ENCODE measurements at regions not wholly inside any gene's neighbourhood (a gene's known extent, or its start where the extent isn't known, plus 50 kb on each side); places are given as distances from the start of the nearest gene placed in this dataset.

DNA sequence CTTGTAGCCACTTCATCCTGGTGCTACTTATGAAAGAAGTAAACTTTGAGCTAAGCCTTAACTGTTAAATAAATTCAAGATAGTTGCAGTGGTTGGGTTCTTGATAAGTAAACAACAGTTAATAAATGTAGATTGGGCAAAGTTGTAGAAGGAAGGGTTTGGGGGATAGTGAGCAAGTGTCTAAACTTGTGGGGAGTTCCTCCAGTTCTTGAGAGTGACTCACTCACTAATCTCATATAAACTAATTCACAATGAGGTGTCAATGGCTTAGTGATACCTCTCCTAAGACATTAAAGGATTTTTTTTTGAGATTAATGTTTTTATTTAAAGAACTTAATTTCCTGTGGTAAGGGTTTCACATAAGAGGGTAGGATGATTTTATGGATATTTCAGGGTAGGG lies 507.4 kb downstream of the BMP2 start:
- Histone ChIP-seq H3K9me3 (ENCODE audit: control insufficient read depth in 2 of 2, low read length in 2 of 2) (no peaks in the 10 kb centered on the region), H3K9ac (ENCODE audit: low read length in 2 of 2) (no peak overlapping the region), H3K36me3 (ENCODE audit: control insufficient read depth in 2 of 2, insufficient read depth in 2 of 2, low read length in 2 of 2) (no peaks in the 10 kb centered on the region), H3K27ac (ENCODE audit: low read length) (no peak overlapping the region), H3K4me1 (ENCODE audit: control insufficient read depth, insufficient read depth, low read length) (no peaks in the 10 kb centered on the region), H3K4me3 (ENCODE audit: low read length in 2 of 2) (no peak overlapping the region), H3K27me3 (ENCODE audit: control insufficient read depth in 1 of 2, insufficient read depth in 2 of 2, low read length in 2 of 2) (no peaks in the 10 kb centered on the region)

DNA sequence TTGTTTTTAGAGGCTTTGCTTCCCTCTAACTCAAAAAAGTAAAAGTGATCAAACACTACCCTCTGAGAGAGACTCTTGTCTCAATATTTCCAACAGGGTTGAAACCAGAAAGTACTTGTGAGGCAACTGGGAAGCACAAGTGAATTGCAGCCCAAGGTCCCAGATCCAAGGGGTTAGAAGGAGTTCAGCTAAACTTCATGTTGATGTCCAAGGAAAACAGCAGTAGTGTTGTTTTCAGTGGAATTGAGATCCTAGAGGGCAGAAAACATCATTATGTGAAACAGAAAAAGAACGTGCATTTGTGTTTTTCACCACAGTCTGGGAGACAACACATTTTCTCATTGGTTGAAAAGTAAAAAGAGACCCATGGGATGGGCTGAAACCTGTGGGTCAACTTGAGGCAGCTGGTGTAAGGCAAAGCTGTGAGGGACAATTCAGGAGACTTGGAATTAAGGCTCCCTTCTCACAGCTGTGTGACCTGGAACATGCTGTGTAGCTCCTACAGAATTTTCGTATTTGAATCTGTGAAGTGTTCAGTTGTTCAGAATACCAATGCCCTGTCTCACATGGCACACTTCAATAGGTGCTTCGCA lies 508.3 kb downstream of the BMP2 start:
- Histone ChIP-seq H3K4me3 (ENCODE audit: low read length in 2 of 2) (no peak overlapping the region), H3K36me3 (ENCODE audit: control insufficient read depth in 2 of 2, insufficient read depth in 2 of 2, low read length in 2 of 2) (no peaks in the 10 kb centered on the region), H3K9ac (ENCODE audit: low read length in 2 of 2) (no peak overlapping the region), H3K27ac (ENCODE audit: low read length) (no peak overlapping the region), H3K27me3 (ENCODE audit: control insufficient read depth in 1 of 2, insufficient read depth in 2 of 2, low read length in 2 of 2) (no peaks in the 10 kb centered on the region), H3K4me1 (ENCODE audit: control insufficient read depth, insufficient read depth, low read length) (no peaks in the 10 kb centered on the region), H3K9me3 (ENCODE audit: control insufficient read depth in 2 of 2, low read length in 2 of 2) (no peaks in the 10 kb centered on the region)

DNA sequence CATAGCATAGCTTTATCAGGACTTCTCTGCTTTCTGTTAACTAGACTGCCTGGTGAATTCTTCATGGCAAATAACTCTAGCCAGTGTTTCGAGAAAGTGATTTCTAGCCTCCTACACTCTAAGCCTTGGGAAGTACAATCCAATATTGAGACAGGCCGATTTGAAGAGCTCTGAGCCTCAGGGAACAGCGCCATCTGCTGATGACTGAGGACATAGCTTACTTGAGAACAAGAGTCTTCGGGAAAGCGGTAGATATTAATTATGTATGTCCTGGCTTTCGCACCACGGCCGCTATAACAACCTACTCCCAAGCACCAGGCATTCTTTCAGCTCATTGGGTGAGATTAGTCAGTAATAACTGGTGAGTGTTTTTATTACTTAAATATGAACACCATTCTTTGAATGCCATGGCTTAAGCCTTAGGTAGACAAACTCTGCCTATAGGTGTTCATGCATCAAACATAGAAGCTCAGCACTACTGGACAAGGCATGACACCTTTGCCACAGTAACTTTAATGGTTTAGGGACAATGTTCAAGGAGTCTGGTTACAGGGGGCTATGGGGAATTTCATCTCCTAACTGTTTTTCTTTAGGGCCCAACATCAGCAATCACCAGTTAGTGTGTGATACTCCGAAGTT lies 518.6 kb downstream of the BMP2 start:
- H3K27me3 ChIP-seq (ENCODE audit: control insufficient read depth in 1 of 2, insufficient read depth in 2 of 2, low read length in 2 of 2): peaks cover 0 to 3% of the 10 kb centered on the region in 2 donors

DNA sequence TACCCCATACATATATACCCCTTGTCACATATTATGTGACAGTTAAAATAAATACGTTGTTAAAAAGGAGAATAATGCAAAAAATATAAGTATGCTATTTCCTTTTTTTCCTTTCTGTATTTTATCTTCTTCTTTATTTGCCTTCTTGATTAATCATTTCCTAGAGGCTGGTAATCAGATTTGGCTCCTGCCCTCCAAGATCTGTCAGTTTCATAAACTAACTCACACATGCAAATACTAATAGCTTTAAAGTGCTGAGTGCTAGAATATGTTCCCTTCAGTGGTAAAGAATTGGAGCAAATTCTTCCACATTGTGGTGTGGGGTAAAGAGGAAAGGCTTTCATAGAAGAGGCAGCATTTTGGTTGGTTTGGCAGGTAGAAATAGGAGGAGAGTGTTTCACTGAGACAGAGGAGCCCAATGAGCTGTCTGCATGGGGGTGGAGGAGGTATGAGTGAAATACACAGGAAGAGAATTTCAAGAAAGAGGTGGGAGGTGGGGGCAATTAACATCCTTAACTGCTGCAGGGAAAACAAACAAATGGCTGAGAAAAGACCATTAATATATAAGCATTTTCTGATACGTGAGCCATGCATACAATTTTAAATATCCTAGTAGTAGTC lies 523.9 kb downstream of the BMP2 start:
- no peak overlapping the region for H3K4me3 ChIP-seq (ENCODE audit: low read length in 2 of 2)
- H3K9ac ChIP-seq (ENCODE audit: low read length in 2 of 2): no peak overlapping the region
- no peak overlapping the region for H3K27ac ChIP-seq (ENCODE audit: low read length)
- H3K9me3 ChIP-seq (ENCODE audit: control insufficient read depth in 2 of 2, low read length in 2 of 2): no peaks in the 10 kb centered on the region
- peaks cover 0 to 3% of the 10 kb centered on the region in 2 donors for H3K27me3 ChIP-seq (ENCODE audit: control insufficient read depth in 1 of 2, insufficient read depth in 2 of 2, low read length in 2 of 2)
- H3K4me1 ChIP-seq (ENCODE audit: control insufficient read depth, insufficient read depth, low read length): no peaks in the 10 kb centered on the region
- no peaks in the 10 kb centered on the region for H3K36me3 ChIP-seq (ENCODE audit: control insufficient read depth in 2 of 2, insufficient read depth in 2 of 2, low read length in 2 of 2)

More for the DNA sequence above, 518.6 kb downstream of the BMP2 start:
- no peaks in the 10 kb centered on the region for H3K4me1 ChIP-seq (ENCODE audit: control insufficient read depth, insufficient read depth, low read length)
- no peak overlapping the region for H3K4me3 ChIP-seq (ENCODE audit: low read length in 2 of 2)
- no peaks in the 10 kb centered on the region for H3K36me3 ChIP-seq (ENCODE audit: control insufficient read depth in 2 of 2, insufficient read depth in 2 of 2, low read length in 2 of 2)
- H3K9ac ChIP-seq (ENCODE audit: low read length in 2 of 2): no peak overlapping the region
- H3K27ac ChIP-seq (ENCODE audit: low read length): no peak overlapping the region
- no peaks in the 10 kb centered on the region for H3K9me3 ChIP-seq (ENCODE audit: control insufficient read depth in 2 of 2, low read length in 2 of 2)

DNA sequence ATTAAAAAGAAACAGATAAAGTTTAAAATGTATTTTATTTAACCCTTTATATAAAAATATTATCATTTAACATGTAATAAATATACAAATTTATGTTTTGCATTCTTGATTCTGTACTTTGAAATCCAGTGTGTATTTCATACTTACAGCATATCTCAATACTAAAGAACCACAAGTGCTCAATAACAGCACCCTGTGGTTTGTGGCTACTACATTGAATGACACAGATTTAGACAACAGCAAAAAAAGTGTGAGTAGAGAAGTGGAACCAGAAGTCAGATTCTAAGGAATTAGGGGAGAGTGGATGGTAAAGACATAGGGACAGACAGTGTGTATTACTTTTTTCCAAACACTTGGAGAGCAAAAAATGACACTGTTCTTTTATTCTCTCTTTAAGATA lies 524.5 kb downstream of the BMP2 start:
- H3K9ac ChIP-seq (ENCODE audit: low read length in 2 of 2): no peak overlapping the region
- no peaks in the 10 kb centered on the region for H3K4me1 ChIP-seq (ENCODE audit: control insufficient read depth, insufficient read depth, low read length)
- peaks cover 0 to 3% of the 10 kb centered on the region in 2 donors for H3K27me3 ChIP-seq (ENCODE audit: control insufficient read depth in 1 of 2, insufficient read depth in 2 of 2, low read length in 2 of 2)
- H3K4me3 ChIP-seq (ENCODE audit: low read length in 2 of 2): no peak overlapping the region
- H3K36me3 ChIP-seq (ENCODE audit: control insufficient read depth in 2 of 2, insufficient read depth in 2 of 2, low read length in 2 of 2): no peaks in the 10 kb centered on the region
- H3K9me3 ChIP-seq (ENCODE audit: control insufficient read depth in 2 of 2, low read length in 2 of 2): no peaks in the 10 kb centered on the region
- H3K27ac ChIP-seq (ENCODE audit: low read length): no peak overlapping the region

DNA sequence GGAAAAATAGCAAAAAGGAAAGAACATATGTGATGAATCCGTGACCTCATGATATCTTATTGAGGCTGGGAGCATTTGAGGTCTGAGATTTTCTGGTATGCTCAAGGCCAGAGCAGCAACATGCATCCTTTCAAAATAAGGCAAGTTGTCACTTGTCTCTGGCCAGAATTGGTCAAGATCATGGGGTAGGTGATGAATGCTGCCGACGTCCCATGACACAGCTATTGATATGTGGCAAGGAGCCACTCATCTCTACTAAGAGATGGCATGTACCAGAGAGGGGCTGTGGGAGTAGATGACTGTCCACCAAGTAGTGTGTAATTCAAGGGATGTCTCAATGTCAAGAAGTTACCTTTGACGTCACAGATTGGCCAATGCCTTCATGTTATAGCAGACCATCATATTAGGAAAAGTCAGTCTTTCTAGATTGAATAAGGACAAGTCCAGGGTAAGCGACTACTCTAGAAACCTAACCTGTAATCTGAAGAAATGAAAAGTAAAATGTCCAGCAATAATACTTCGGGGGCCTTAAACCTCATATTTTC lies 527.4 kb downstream of the BMP2 start:
- no peaks in the 10 kb centered on the region for H3K9me3 ChIP-seq (ENCODE audit: control insufficient read depth in 2 of 2, low read length in 2 of 2)
- H3K27me3 ChIP-seq (ENCODE audit: control insufficient read depth in 1 of 2, insufficient read depth in 2 of 2, low read length in 2 of 2): no peaks in the 10 kb centered on the region
- no peaks in the 10 kb centered on the region for H3K4me1 ChIP-seq (ENCODE audit: control insufficient read depth, insufficient read depth, low read length)

DNA sequence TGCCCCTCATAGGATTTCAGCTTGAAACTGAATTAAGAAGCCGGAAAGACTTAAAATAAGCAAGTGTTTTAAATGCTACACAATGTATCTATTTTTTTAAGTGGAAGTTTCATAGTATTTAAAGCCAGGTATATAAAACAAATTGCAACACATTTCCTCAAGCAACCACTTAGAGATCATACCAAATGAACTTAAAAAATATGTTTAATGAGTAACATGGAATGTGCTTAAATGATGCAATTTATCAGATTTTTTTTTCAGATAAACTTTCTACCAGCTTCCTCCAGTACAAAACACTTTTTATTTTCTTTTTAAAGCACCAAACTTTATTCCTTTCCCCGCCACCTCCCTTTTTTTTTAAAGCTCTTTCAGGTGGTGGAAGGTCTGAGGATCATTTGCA lies 534.3 kb downstream of the BMP2 start:
- no peak overlapping the region for H3K9ac ChIP-seq (ENCODE audit: low read length in 2 of 2)
- no peaks in the 10 kb centered on the region for H3K36me3 ChIP-seq (ENCODE audit: control insufficient read depth in 2 of 2, insufficient read depth in 2 of 2, low read length in 2 of 2)
- H3K9me3 ChIP-seq (ENCODE audit: control insufficient read depth in 2 of 2, low read length in 2 of 2): no peaks in the 10 kb centered on the region
- H3K4me1 ChIP-seq (ENCODE audit: control insufficient read depth, insufficient read depth, low read length): no peaks in the 10 kb centered on the region
- no peak overlapping the region for H3K4me3 ChIP-seq (ENCODE audit: low read length in 2 of 2)
- H3K27ac ChIP-seq (ENCODE audit: low read length): no peak overlapping the region
- H3K27me3 ChIP-seq (ENCODE audit: control insufficient read depth in 1 of 2, insufficient read depth in 2 of 2, low read length in 2 of 2): no peaks in the 10 kb centered on the region

More for the DNA sequence above, 527.4 kb downstream of the BMP2 start:
- no peak overlapping the region for H3K9ac ChIP-seq (ENCODE audit: low read length in 2 of 2)
- H3K27ac ChIP-seq (ENCODE audit: low read length): no peak overlapping the region
- no peaks in the 10 kb centered on the region for H3K36me3 ChIP-seq (ENCODE audit: control insufficient read depth in 2 of 2, insufficient read depth in 2 of 2, low read length in 2 of 2)
- no peak overlapping the region for H3K4me3 ChIP-seq (ENCODE audit: low read length in 2 of 2)

DNA sequence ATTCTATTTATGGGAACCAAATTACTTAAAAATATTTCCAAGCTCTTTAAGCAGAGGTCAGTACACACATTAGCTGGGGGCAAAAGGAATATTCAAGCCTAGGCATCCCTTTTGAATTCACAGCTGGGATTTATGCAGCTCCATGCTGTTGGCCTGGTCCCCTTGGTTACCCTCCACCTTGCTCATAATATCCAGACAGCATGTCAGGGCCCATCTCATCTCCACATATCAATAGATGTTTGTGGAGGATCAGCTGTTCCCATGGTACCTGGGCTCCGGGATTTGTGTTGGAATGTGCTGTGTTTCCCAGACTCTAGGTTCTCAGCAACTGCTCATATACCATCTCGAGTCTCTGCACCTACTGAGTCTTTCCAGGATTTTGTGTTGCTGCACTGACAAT lies 534.8 kb downstream of the BMP2 start:
- no peaks in the 10 kb centered on the region for H3K9me3 ChIP-seq (ENCODE audit: control insufficient read depth in 2 of 2, low read length in 2 of 2)
- H3K4me1 ChIP-seq (ENCODE audit: control insufficient read depth, insufficient read depth, low read length): no peaks in the 10 kb centered on the region
- no peak overlapping the region for H3K4me3 ChIP-seq (ENCODE audit: low read length in 2 of 2)

DNA sequence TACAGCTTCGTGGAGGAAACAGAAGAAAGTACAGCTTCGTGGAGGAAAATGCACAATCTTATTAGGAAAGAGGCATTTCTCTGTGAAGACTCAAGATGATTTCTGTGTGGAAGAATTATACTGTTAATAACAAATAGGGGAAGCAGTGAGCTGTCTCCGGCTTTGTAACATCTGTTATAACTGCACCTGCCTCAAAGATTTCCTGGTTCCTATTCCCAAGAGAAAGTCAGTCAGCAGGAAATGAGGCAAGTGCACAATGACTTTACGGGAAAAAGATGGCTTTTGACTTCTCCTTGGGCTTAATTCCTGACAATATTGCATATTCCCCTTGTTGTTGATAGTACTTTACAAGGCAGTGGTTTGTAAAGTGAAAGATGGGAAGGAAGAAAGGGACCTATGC lies 538.5 kb downstream of the BMP2 start:
- no peaks in the 10 kb centered on the region for H3K27me3 ChIP-seq (ENCODE audit: control insufficient read depth in 1 of 2, insufficient read depth in 2 of 2, low read length in 2 of 2)
- H3K36me3 ChIP-seq (ENCODE audit: control insufficient read depth in 2 of 2, insufficient read depth in 2 of 2, low read length in 2 of 2): no peaks in the 10 kb centered on the region
- H3K9ac ChIP-seq (ENCODE audit: low read length in 2 of 2): no peak overlapping the region
- no peak overlapping the region for H3K4me3 ChIP-seq (ENCODE audit: low read length in 2 of 2)
- no peak overlapping the region for H3K27ac ChIP-seq (ENCODE audit: low read length)
- no peaks in the 10 kb centered on the region for H3K9me3 ChIP-seq (ENCODE audit: control insufficient read depth in 2 of 2, low read length in 2 of 2)
- no peaks in the 10 kb centered on the region for H3K4me1 ChIP-seq (ENCODE audit: control insufficient read depth, insufficient read depth, low read length)

More for the DNA sequence above, 534.8 kb downstream of the BMP2 start:
- Histone ChIP-seq H3K36me3 (ENCODE audit: control insufficient read depth in 2 of 2, insufficient read depth in 2 of 2, low read length in 2 of 2) (no peaks in the 10 kb centered on the region), H3K9ac (ENCODE audit: low read length in 2 of 2) (no peak overlapping the region), H3K27me3 (ENCODE audit: control insufficient read depth in 1 of 2, insufficient read depth in 2 of 2, low read length in 2 of 2) (no peaks in the 10 kb centered on the region), H3K27ac (ENCODE audit: low read length) (no peak overlapping the region)

DNA sequence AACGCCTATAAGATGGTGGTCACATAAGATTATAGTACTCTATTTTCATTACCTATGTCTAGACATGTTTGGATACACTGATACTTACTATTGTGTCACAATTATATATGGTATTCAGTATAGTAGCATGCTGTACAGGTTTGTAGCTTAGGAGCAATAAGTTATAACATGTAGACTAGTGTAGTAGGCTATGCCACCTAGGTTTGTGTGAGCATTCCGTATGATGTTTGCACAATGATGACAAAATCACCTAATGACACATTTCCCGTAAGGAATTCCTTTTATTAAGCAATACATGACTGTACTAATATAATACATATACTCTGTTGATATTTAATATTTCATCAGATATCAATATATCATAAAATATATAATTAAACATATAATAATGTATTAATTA lies 540.7 kb downstream of the BMP2 start:
- no peaks in the 10 kb centered on the region for H3K36me3 ChIP-seq (ENCODE audit: control insufficient read depth in 2 of 2, insufficient read depth in 2 of 2, low read length in 2 of 2)
- H3K27ac ChIP-seq (ENCODE audit: low read length): no peak overlapping the region
- H3K4me3 ChIP-seq (ENCODE audit: low read length in 2 of 2): no peak overlapping the region
- no peaks in the 10 kb centered on the region for H3K9me3 ChIP-seq (ENCODE audit: control insufficient read depth in 2 of 2, low read length in 2 of 2)
- H3K4me1 ChIP-seq (ENCODE audit: control insufficient read depth, insufficient read depth, low read length): no peaks in the 10 kb centered on the region
- H3K27me3 ChIP-seq (ENCODE audit: control insufficient read depth in 1 of 2, insufficient read depth in 2 of 2, low read length in 2 of 2): no peaks in the 10 kb centered on the region
- H3K9ac ChIP-seq (ENCODE audit: low read length in 2 of 2): no peak overlapping the region

DNA sequence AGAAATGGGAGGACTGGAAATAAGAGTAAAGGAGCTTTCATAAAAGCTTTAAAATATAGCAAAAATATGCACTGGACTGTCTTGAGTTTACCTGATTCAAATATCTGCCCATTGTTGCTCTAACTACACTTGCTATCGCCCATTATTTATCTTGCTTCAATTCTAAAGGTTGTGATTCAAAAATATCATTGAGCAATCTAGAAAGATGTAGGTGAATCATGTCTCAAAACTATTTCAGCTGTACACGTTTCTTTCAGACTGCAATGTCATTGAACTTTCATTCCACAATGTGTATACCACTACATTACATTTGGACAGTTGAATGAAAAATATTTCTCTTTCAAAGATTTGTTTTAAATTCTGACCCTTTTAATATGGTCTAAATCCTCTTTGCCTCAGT lies 545.6 kb downstream of the BMP2 start:
- Histone ChIP-seq H3K27me3 (ENCODE audit: control insufficient read depth in 1 of 2, insufficient read depth in 2 of 2, low read length in 2 of 2) (no peaks in the 10 kb centered on the region), H3K4me1 (ENCODE audit: control insufficient read depth, insufficient read depth, low read length) (no peaks in the 10 kb centered on the region), H3K4me3 (ENCODE audit: low read length in 2 of 2) (no peak overlapping the region), H3K27ac (ENCODE audit: low read length) (no peak overlapping the region), H3K36me3 (ENCODE audit: control insufficient read depth in 2 of 2, insufficient read depth in 2 of 2, low read length in 2 of 2) (no peaks in the 10 kb centered on the region), H3K9ac (ENCODE audit: low read length in 2 of 2) (no peak overlapping the region), H3K9me3 (ENCODE audit: control insufficient read depth in 2 of 2, low read length in 2 of 2) (no peaks in the 10 kb centered on the region)
